HG03064 (cell line): ENCODE measurements at regions not wholly inside any gene's neighbourhood (a gene's known extent, or its start where the extent isn't known, plus 50 kb on each side); places are given as distances from the start of the nearest gene placed in this dataset.
"Not testable (repeated sequence)": the region's sequence is repeated elsewhere in the genome, so short reads cannot be mapped to it uniquely, and the experiment has no call there.

Experiments used
- ATAC-seq: cut with Tn5 transposase; IDR thresholded peaks from one replicate; pipeline ENCODE4 v1.9.1; 2021; ENCODE audit warnings: low read depth; ENCODE audit not compliant: unreplicated experiment

DNA sequence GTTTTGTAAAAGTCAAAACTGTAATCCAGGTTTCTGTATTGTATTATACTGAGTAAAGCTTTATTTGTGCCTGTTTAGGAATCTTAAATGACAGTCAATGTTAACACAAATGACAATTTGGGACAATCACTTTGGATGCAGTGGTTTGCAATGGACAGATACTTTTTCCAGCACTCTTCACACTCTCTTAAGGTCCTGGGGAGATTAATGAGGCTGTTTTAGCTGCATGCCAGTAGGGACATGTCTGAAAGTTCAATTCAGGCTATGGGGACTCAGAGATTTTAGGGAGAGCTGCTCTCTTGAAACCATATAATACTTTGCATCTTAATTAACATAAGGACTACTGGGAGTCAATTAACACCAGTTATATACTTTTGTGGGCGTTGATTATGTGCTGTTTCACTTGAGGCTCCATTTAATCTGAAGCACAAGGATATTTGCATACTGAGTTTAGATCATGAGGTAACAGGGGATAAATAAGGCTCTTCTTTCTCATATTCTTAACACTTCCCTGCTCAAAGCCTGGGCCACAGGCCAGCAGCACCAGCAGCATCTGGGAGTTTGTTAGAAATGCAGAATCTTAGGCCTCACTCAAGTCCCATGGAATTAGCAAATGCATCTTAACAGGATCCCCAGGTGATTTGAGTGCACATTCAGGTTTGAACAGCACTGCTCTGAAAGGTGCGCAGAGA is 972.8 kb downstream of the PLOD2 start:
- ATAC-seq = no peak

DNA sequence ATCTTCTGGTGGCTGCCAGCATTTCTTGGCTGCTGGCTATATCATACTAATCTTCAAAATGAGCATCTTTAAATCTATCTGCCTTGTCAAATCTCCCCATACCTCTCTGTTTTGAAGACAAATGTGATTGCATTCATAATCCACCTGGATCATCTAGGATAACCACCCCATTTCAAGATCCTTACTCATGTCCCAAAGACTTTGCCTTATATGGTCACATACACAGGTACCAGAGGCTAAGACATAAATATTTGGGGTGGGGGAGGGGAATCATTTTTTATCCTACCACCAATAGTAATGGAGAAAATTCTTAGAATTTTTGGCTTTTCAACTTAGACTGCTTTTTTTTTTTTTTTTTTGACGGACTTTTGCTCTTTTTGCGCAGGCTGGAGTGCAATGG is 970.8 kb downstream of the PLOD2 start:
- no peak for ATAC-seq

DNA sequence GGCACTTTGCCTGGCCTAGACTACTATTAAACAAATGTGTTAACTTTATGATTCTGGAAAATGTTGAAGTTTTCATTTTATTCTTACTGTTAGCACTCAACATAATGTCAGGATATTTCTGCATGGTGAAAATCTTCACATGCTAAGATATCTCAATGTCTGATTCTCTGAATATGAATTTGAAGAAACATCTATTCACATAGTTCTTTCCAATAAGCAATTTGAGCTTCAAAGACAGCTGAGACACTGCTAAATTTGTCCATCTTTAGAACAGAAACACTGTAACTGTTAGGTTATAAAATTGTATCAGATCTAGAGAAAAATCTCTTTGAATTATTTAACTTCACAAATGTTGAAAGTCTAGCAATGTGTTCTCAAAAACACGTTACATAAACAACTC is 970.2 kb downstream of the PLOD2 start:
- no peak for ATAC-seq

DNA sequence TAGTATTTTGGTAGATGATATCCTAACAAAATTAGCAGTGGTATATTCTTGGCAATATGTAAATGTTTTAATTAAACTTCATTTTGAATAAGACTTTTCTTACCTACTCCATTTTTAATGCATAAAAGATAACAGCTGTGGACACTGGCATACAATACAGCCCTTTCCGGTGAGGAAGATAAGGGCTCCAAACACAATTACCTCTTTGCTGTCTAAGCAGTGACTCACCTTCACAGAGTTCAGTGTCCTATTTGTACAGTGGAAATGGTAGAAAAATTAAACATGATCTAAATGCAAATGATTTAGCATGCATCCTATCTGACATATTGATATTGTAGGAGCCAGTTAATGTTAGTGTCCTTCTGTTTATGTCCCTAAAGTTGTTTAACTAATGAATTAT is 969.4 kb downstream of the PLOD2 start:
- ATAC-seq = no peak

DNA sequence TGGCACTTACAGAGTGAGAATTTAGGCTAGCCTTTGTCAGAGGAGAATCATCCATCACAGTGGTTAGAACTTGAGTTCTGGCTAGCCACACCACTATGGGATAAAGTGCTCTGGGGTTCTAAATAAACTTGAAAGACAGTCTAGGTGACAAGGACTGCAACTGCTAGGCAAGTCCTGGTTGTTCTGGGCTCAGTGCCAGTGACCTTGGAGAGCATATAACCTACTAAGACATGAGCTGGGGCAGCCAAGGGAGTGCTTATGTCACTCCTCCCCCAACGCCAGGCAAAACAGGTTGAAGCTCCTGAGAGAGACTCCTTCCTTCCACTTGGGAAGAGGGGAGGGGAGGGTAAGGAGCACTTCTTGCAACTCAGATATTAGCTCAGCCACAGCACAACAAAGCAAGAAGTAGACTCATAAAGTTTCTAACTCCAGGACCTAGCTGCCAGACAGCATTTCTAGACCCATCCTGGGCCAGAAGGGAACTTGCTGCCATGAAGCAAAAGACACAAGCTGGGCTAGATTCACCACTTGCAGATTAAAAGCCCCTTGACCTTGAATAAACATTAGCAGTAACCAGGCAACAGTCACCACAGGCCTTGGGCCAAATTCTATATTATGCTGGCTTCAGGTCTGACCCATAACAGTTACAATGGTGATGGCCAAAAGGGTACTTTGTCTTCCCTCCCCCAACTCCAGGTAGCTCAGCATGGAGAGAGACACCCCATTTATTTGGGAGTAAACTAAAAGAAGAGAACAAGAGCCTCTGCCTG is 963.7 kb downstream of the PLOD2 start:
- no peak for ATAC-seq

DNA sequence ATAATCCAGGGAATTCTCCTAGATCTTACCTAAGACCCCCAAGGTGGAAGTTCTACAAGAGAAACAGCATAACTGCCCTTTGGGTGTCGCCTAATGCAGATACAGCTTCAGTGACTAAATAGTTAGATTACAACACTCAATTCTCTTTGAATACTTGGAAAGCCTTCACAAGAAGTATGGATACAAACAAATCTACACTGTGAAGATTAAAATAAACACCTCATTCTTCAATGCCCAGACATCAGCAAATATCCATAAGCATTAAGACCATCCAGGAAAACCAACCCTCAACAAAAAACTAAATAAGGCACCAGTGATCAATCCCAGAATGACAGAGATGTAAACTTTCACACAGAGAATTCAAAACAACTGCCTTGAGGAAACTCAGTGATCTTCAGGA is 963.2 kb downstream of the PLOD2 start:
- ATAC-seq = no peak

DNA sequence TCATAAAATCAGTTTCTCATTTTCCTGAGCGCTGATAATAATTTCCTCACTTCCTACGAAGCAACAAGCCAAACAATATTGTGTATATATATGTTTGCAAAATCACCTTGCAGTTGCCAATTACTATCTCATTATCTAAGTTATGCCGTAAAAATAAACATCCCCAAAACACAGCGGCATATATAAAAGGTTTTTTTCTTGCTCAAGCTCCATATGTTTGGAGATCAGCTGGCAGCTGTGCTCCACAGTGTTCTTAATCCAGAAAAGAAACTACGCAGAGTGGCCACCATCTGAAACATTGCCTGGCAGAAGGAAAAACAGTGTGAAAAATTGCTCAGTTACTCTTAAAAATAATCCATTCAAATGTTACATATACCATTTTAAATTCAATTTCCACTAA is 951.4 kb downstream of the PLOD2 start:
- ATAC-seq = no peak

DNA sequence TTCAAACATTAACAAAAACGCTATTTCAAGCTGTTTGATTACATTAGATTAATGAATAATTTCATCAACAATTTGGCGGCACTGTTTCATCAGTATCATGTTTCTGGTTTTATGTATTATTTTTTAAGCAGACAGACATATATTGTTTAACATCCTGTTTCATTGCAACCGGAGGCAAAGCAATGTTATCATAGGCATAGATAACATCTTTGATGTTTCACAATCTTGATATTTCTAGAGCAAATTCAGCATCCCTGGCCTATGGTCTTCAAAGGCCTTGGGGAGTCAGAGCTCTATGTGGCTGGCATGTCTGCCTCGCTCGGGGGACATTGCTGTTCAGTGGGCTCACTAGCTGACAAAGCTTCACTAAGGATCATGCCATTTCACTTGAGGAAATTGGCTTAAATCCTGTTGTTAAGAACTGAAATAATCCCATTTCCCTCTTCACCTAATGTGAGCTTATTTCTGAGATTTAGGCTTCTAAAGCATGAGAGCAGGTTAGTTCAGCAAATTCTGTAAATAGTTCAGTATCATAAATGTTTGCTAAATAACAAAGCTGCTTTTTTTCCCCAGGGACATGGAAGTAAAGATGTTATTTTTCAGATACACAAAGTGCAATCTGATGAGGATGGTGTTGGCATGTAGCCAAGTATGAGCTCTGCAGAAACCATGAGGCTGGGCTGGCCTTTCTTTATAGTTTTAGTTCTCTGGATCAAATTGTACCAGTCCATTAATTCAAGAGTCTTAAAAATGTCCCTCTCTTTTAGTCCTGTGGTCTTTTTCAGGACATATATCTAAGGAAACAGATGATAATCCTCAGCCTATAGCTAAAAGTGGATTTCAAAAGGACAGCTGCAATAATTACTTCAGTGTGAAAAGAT is 941.4 kb downstream of the PLOD2 start:
- no peak for ATAC-seq

DNA sequence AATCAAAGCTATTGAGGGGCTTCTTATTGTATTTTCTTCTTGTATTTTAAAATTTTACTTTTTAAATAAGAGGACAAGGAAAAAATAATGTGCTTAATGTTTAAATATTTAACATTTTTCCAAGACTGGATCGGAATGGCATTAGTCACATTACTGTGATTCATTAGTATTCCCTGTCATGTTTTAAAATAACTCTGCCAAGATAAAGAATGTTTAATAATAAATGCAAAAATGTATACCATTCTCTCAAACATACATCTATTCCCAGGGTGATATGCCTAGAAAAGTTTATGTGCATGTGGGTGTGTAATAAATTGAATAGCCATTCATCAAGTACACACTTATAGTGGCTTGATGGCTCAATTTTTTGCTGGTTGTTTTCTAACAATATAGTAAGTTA is 936.1 kb downstream of the PLOD2 start:
- no peak for ATAC-seq

DNA sequence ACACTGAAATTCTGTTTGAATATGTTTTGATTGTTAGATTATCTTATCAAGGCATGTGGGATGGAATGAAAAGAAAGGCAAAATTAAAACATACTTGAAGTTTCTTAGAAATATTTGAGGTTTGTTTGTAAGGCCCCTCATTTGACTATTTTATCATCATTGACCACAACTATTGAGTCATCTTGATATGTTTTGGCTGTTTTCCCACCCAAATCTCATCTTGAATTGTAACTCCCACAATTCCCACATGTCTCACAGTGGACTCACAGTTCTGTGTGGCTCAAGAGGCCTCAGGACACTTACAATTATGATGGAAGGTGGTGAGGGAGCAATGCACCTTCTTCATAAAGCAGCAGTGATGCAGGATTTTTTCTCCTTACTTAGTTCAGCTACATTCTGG is 917.1 kb downstream of the PLOD2 start:
- no peak for ATAC-seq

DNA sequence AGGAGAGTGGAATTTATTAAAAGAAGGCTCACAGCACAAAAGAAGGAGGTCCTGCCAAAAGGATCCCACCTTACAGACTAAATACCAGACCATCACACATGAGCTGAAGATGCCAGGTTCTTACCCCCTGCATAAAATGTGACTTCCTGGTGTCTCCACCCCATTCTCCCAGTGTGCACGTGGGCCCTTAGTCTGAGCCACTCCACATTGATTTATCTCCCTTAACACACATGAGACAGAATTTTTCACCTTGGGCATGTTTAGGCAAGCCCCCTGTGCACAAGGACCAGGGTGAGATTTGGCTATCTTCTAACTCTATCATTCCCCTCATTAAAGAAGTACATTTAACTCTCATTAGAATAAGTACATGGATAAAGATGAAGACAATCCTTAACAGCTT is 916.7 kb downstream of the PLOD2 start:
- no peak for ATAC-seq

DNA sequence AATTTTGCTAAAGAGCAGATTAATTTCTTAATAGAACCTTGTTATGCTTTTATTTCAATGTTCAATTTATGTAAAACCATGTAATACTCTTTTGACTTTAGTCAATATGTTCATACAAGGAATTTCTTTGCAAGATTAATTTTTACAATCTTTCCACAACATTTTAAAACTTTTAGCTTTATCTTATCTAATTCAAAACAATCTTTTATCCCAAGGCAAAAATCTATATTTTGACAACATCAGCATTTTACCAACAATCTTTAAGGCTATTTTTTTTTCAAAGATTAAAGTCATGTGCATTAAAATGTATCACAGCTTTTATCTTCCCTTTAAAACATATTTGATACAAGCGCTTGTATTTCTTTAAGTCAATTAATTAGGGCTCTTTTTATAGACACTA is 914.7 kb downstream of the PLOD2 start:
- ATAC-seq = no peak

DNA sequence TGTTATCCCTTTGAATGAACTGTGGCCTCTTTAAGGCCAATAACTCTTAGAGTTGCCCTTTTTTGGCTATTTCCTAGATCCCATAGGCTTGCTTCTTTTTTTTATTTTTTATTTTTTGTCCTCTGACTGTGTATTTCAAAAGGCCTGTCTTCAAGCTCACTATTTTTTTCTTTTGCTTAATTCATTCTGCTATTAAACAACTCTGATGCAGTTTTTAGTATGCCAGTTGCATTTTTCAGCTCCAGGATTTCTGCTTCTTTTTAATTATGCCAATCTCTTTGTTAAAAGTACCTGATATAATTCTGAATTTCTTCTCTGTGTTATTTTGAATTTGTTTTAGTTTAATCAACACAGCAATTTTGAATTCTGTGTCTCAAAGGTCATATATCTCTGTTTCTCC is 912.1 kb downstream of the PLOD2 start:
- no peak for ATAC-seq

DNA sequence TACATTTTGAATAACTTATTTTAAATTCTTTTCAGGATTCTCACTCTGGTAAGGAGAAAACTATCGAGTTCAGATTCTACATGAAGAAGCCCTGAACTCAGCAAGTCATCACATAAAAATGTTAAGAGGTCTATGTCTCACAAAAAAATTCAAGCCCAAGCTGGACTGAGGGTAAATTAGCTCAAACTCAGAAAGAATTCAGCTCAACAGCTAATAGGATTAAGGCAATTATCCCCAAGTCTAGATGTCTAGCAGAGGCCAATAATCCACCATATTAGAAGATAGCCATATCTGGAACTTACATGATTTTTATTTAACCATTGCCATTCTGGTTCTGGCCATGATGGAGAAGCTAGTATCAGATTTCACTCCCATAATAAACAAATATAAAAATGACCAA is 909.7 kb downstream of the PLOD2 start:
- ATAC-seq = no peak

DNA sequence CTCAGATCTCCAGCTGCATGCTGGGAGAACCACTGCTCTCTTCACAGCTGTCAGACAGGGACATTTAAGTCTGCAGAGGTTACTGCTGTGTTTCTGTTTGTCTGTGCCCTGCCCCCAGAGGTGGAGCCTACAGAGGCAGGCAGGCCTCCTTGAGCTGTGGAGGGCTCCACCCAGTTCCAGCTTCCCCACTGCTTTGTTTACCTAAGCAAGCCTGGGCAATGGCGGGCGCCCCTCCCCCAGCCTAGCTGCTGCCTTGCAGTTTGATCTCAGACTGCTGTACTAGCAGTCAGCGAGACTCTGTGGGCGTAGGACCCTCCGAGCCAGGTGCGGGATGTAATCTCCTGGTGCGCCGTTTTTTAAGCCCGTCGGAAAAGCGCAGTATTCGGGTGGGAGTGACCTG is 903.0 kb downstream of the PLOD2 start:
- ATAC-seq = not testable (repeated sequence)

DNA sequence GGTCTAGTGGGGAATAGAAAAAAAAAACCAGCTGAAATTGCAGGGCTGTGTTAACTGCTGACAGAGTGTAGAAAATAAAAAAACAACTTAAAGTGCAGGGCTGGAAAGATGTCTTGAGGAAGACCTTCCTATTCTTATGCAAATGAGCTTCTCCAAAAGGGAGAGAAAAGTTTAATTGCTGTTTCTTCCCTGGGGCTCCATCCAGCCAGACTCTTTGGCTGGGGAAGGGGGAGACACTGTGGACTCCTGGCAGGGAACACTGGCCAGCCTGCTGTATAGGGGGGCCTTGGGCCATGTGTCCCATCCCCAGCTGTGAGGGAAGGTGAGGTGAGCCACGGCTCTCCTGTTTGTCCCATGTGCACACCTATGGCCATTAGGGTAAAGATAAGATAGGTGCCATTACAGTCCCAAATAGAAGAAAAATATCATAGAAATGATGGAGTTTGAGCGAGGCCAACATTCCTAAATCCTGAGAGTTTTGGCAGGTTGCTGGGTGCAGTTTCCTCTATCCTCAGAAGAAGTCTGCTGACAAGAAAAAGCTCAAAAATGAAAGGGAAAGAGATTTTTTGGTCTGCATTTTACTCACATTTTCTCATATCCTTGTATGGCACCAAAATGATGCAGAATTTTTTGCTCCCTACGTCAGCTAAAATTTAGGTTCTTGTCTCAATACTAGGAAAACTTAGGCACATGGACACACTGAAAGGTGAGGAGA is 901.7 kb downstream of the PLOD2 start:
- ATAC-seq = no peak

DNA sequence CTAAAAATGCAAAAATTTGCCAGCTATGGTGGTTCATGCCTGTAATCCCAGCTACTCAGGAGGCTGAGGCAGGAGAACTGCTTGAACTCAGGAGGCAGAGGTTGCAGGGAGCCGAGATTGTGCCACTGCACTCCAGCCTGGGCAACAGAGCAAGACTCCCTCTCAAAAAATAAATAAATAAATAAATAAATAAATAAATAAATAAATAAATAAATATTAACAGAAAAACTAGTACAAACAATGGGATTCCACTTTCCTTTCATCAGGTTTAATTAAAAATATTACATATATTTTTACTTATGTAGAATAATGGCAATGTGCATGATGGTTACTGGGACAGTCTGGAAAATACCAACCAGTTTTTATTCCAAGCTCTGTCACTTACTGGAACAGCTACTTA is 897.5 kb downstream of the PLOD2 start:
- ATAC-seq = not testable (repeated sequence)

DNA sequence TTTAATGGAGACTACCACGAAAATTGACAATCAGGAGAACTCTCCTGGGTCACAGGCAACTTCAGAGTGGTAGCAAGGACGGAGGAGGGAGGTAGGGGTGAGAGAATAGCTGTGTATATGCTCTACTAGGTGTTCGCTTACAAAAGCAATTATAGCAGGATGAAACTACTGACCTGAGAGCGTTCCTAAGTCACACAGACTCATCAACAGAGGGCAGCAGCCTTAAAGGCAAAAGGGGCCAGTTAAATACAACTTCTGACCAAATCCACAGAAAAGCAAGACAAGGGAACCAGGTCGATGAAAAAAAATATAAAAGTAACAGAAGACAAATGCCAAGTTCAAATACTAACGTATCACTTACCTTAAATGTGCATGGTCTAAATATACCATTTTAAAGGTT is 894.6 kb downstream of the PLOD2 start:
- no peak for ATAC-seq

DNA sequence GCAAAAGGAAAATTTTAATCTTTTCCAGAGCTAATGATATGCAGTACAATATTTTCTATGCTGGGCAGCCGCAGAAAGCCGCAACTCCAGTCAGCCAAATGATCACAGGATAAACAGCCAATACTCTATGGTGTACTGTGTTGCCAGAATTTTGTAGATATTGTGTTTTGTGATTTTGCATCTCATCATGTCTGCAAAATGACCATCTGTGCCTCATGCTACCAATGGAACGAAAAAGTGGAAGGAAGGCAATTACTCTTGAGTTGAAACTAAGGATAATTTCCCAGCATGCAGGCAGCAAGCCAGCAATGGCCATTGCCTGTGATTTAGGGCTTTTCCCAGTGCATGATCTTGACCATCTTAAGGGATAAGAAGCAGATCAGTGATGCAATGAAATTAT is 891.9 kb downstream of the PLOD2 start:
- ATAC-seq = no peak

DNA sequence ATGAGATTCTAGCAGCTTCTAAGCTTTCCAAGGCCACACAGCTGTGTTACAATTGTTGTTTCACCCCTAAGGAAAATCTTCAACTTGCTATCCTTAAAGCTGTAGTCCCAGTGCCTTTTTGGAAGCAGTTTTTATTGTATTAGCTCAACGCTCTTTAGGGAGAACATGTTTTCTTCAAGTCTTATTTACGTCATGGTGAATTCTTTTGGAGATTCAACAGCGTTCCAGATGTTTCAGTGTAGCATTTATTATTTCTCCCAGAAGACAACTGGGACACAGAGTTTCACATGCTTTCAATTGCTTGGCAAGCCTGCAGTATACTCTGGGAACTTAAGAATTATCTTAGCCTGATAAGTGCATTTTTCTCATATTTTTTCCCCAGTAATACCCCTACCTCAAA is 888.3 kb downstream of the PLOD2 start:
- ATAC-seq = no peak

DNA sequence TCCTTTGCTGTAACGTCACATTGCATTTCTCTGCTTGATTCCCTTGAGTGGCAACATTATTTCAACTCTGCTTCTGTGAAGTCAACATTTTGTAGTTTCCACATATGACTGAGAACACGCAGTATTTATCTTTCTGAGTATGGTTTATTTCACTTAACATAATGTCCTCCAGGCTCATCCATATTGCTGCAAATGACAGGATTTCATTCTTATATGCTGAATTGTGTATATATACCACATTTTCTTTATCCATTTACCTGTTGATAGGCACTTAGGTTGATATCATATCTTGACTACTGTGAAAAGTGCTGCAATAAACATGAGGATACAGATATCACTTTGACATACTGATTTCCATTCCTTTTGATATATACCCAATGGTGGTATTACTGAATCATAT is 878.5 kb downstream of the PLOD2 start:
- ATAC-seq = no peak
